ENCODE measurements at regions not wholly inside any gene's neighbourhood (a gene's known extent, or its start where the extent isn't known, plus 50 kb on each side); places are given as distances from the start of the nearest gene placed in this dataset.

- TF ChIP-seq CTCF (IDR thresholded peaks at IDR 0.05; ENCODE audit: low read depth, low read length) (no peak), EZH2phosphoT487 (IDR thresholded peaks at IDR 0.05; ENCODE audit: low read depth) (no peak)
Observed at GRCh38 chr4:189740873-189741272, 199.8 kb upstream of the FRG1 start.
